OCI-LY1 (cell line): ENCODE measurements at regions not wholly inside any gene's neighbourhood (a gene's known extent, or its start where the extent isn't known, plus 50 kb on each side); places are given as distances from the start of the nearest gene placed in this dataset.

Experiments used
- CTCF ChIP-seq: fragments of 200-600 bp; sonication (generic), shearing (Covaris generic); IDR thresholded peaks from 2 replicates; pipeline ENCODE4 v1.5.1; 2017; ENCODE audit warnings: mild to moderate bottlenecking, antibody characterized with exemption, low read length, moderate library complexity, mixed read lengths
- EZH2 ChIP-seq: fragments of 200-600 bp; sonication (generic), shearing (Covaris generic); IDR thresholded peaks from 2 replicates; pipeline ENCODE4 v1.8.0; 2017; ENCODE audit warnings: borderline replicate concordance, mixed run types, mild to moderate bottlenecking, antibody characterized with exemption, low read length, moderate library complexity, mixed read lengths

GRCh38 chr6:6453186-6453585, 132.7 kb upstream of the F13A1 start:
- TF ChIP-seq CTCF: no peak
- TF ChIP-seq EZH2: no peak
